Panc1 (cell line): ENCODE measurements at regions not wholly inside any gene's neighbourhood (a gene's known extent, or its start where the extent isn't known, plus 50 kb on each side); places are given as distances from the start of the nearest gene placed in this dataset.

Source experiments
- CTCF ChIP-seq: fragments of 450-650 bp; IDR thresholded peaks from 2 replicates; pipeline ENCODE4 v1.5.1; 2017; ENCODE audit warnings: mild to moderate bottlenecking
- POLR2AphosphoS5 ChIP-seq: IDR thresholded peaks from 2 replicates; pipeline ENCODE4 v1.6.1; 2012; ENCODE audit warnings: mild to moderate bottlenecking, low read depth, low read length, moderate library complexity
- REST ChIP-seq, 2 experiments: IDR thresholded peaks; 2 replicates each; pipeline ENCODE4 v1.6.1; 2011 to 2012; ENCODE audit warnings: low read depth in 2 of 2, control low read depth in 1 of 2, low read length in 1 of 2, mild to moderate bottlenecking in 1 of 2, moderate library complexity in 1 of 2; ENCODE audit not compliant: insufficient read depth in 1 of 2

- TF ChIP-seq REST (IDR thresholded peaks at IDR 0.05; ENCODE audit: insufficient read depth in 1 of 2, low read depth in 2 of 2, low read length in 1 of 2) (no peak), POLR2AphosphoS5 (no peak), CTCF (no peak)
Observed at GRCh38 chr12:125610292-125610691, 545.1 kb downstream of the AACS start.
